ENCODE measurements at regions not wholly inside any gene's neighbourhood (a gene's known extent, or its start where the extent isn't known, plus 50 kb on each side); places are given as distances from the start of the nearest gene placed in this dataset.
"Not testable (repeated sequence)": the region's sequence is repeated elsewhere in the genome, so short reads cannot be mapped to it uniquely, and the experiment has no call there.

GRCh38 chr4:54840430-54840829, 182.7 kb downstream of the KIT start (continued):
- TF ChIP-seq ZNF518A (tag by site-specific recombination; conservative IDR thresholded peaks at IDR 0.05; ENCODE audit: low read depth) (no peak), ZNF140 (tag by site-specific recombination; IDR thresholded peaks at IDR 0.05) (no peak), ZNF610 (tag by site-specific recombination; IDR thresholded peaks at IDR 0.05; ENCODE audit: borderline replicate concordance) (no peak), ZNF521 (tag by site-specific recombination; IDR thresholded peaks at IDR 0.05) (no peak), ZNF175 (tag by site-specific recombination; IDR thresholded peaks at IDR 0.05) (no peak), ZNF302 (tag by site-specific recombination; IDR thresholded peaks at IDR 0.05; ENCODE audit: low read depth) (no peak), ZNF776 (tag by site-specific recombination; IDR thresholded peaks at IDR 0.05; ENCODE audit: borderline replicate concordance) (no peak)

- Histone ChIP-seq H3K4me1 (ENCODE audit: control insufficient read depth, insufficient read depth, low read length) (no peaks in the 10 kb centered on the region), H3K36me3 (ENCODE audit: control insufficient read depth in 2 of 2, insufficient read depth in 1 of 2, low read length in 2 of 2) (no peaks in the 10 kb centered on the region), H3K27ac (ENCODE audit: extremely low read depth, low read depth, low read length) (no peak overlapping the region), H3K9me3 (ENCODE audit: control insufficient read depth, insufficient read depth, low read depth, low read length) (no peaks in the 10 kb centered on the region), H3K4me3 (ENCODE audit: low read depth, low read length) (no peak overlapping the region)
- TF ChIP-seq ZNF16 (tag by site-specific recombination; IDR thresholded peaks at IDR 0.05; ENCODE audit: low read depth): no peak
- TF ChIP-seq ZNF391 (tag by site-specific recombination; IDR thresholded peaks at IDR 0.05; ENCODE audit: borderline replicate concordance, low read depth): no peak
- no peak for TF ChIP-seq MEIS1 (CRISPR knock-in tag; IDR thresholded peaks at IDR 0.05; ENCODE audit: borderline replicate concordance)
- no peak for TF ChIP-seq GLIS2 (tag by site-specific recombination; IDR thresholded peaks at IDR 0.05)
- TF ChIP-seq ZNF677 (tag by site-specific recombination; IDR thresholded peaks at IDR 0.05): no peak
- TF ChIP-seq ZNF184 (tag by site-specific recombination; IDR thresholded peaks at IDR 0.05): no peak
- TF ChIP-seq ZNF114 (tag by site-specific recombination; IDR thresholded peaks at IDR 0.05): no peak
- no peak for TF ChIP-seq ZNF501 (tag by site-specific recombination; IDR thresholded peaks at IDR 0.05)
- no peak for TF ChIP-seq SP7 (tag by site-specific recombination; IDR thresholded peaks at IDR 0.05)
- CTCF ChIA-PET: no interaction called here
- POLR2A ChIA-PET: no interaction called here
Observed at GRCh38 chr4:54838301-54838700, 180.5 kb downstream of the KIT start.

- TF ChIP-seq ZBTB1 (tag by site-specific recombination; IDR thresholded peaks at IDR 0.05) (no peak), ZSCAN16 (tag by site-specific recombination; IDR thresholded peaks at IDR 0.05) (no peak), ZNF155 (tag by site-specific recombination; IDR thresholded peaks at IDR 0.05) (no peak), ZNF664 (tag by site-specific recombination; IDR thresholded peaks at IDR 0.05) (no peak), ZNF600 (tag by site-specific recombination; IDR thresholded peaks at IDR 0.05) (no peak)
- no peak overlapping the region for H3K4me3 ChIP-seq (ENCODE audit: low read depth, low read length)
- CTCF ChIA-PET: no interaction called here
- POLR2A ChIA-PET: no interaction called here
- H3K4me1 ChIP-seq (ENCODE audit: control insufficient read depth, insufficient read depth, low read length): no peaks in the 10 kb centered on the region
- no peaks in the 10 kb centered on the region for H3K36me3 ChIP-seq (ENCODE audit: control insufficient read depth in 2 of 2, insufficient read depth in 1 of 2, low read length in 2 of 2)
- no peak overlapping the region for H3K27ac ChIP-seq (ENCODE audit: extremely low read depth, low read depth, low read length)
- H3K9me3 ChIP-seq (ENCODE audit: control insufficient read depth, insufficient read depth, low read depth, low read length): no peaks in the 10 kb centered on the region
Observed at GRCh38 chr4:54837576-54838140, 179.9 kb downstream of the KIT start.

GRCh38 chr4:54828361-54828760, 170.6 kb downstream of the KIT start:
- H3K9me3 ChIP-seq (ENCODE audit: control insufficient read depth, insufficient read depth, low read depth, low read length); POLR2A ChIA-PET; H3K4me3 ChIP-seq (ENCODE audit: low read depth, low read length); H3K36me3 ChIP-seq (ENCODE audit: control insufficient read depth in 2 of 2, insufficient read depth in 1 of 2, low read length in 2 of 2); H3K4me1 ChIP-seq (ENCODE audit: control insufficient read depth, insufficient read depth, low read length); H3K27ac ChIP-seq (ENCODE audit: extremely low read depth, low read depth, low read length); CTCF ChIA-PET: not testable (repeated sequence)

Data from HEK293 (cell line).